Mesothelial cell of epicardium (in vitro differentiated cells): ENCODE measurements at regions not wholly inside any gene's neighbourhood (a gene's known extent, or its start where the extent isn't known, plus 50 kb on each side); places are given as distances from the start of the nearest gene placed in this dataset.

Source experiments
- DNase-seq, 2 experiments: peaks; one replicate each; pipeline ENCODE4 v3.0.0; 2021; ENCODE audit warnings: low spot score in 2 of 2; ENCODE audit not compliant: unreplicated experiment in 2 of 2
- H3K27ac Mint-ChIP-seq: 2 replicates; pipeline ENCODE4 v1.8.0; 2021; ENCODE audit warnings: mixed read lengths
- H3K27me3 Mint-ChIP-seq: 2 replicates; pipeline ENCODE4 v1.8.0; 2021; ENCODE audit warnings: low read depth, mixed read lengths
- H3K36me3 Mint-ChIP-seq: 2 replicates; pipeline ENCODE4 v1.8.0; 2021; ENCODE audit warnings: mixed read lengths
- H3K4me1 Mint-ChIP-seq: 2 replicates; pipeline ENCODE4 v1.8.0; 2021; ENCODE audit warnings: mixed read lengths
- H3K4me3 Mint-ChIP-seq: 2 replicates; pipeline ENCODE4 v1.8.0; 2021; ENCODE audit warnings: mild to moderate bottlenecking, moderate library complexity, mixed read lengths
- H3K9me3 Mint-ChIP-seq: 2 replicates; pipeline ENCODE4 v1.8.0; 2021; ENCODE audit warnings: mixed read lengths
- TF ChIP-seq, protein P1 (sequence below): fragments of 200-600 bp; sonication (generic); IDR thresholded peaks from one replicate; pipeline ENCODE4 v1.5.0; 2021; ENCODE audit warnings: antibody characterized with exemption; ENCODE audit not compliant: unreplicated experiment

DNA sequence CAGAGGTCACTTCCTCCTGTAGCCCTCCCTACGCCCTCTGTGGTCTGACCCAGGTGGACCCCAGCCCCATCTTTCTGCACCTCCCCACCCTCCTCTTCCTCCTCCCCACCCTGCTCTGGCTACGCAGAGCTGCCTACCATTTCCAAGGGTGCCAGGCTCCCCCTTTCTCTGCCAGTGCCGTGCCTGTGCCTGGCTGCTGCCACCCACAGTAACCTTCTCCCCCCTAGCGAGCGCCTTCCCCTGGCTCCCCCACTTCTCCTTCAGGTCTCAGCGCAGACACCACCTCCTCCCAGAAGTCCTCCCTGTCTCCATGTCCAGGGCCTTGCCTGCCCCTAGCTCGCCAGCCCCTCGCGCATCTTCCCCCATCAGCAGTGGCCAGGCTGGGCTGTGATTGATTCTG, 471.5 kb downstream of the PTPRU start:
- Mint-ChIP-seq H3K9me3 (no peaks in the 10 kb centered on the region), H3K27me3 (peaks cover 52% of the 10 kb centered on the region), H3K27ac (no peak overlapping the region), H3K4me1 (peaks cover 12% of the 10 kb centered on the region), H3K4me3 (no peak overlapping the region), H3K36me3 (no peaks in the 10 kb centered on the region)
- DNase-seq: no peak
- TF ChIP-seq, protein P1, sequence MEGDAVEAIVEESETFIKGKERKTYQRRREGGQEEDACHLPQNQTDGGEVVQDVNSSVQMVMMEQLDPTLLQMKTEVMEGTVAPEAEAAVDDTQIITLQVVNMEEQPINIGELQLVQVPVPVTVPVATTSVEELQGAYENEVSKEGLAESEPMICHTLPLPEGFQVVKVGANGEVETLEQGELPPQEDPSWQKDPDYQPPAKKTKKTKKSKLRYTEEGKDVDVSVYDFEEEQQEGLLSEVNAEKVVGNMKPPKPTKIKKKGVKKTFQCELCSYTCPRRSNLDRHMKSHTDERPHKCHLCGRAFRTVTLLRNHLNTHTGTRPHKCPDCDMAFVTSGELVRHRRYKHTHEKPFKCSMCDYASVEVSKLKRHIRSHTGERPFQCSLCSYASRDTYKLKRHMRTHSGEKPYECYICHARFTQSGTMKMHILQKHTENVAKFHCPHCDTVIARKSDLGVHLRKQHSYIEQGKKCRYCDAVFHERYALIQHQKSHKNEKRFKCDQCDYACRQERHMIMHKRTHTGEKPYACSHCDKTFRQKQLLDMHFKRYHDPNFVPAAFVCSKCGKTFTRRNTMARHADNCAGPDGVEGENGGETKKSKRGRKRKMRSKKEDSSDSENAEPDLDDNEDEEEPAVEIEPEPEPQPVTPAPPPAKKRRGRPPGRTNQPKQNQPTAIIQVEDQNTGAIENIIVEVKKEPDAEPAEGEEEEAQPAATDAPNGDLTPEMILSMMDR: no peak

DNA sequence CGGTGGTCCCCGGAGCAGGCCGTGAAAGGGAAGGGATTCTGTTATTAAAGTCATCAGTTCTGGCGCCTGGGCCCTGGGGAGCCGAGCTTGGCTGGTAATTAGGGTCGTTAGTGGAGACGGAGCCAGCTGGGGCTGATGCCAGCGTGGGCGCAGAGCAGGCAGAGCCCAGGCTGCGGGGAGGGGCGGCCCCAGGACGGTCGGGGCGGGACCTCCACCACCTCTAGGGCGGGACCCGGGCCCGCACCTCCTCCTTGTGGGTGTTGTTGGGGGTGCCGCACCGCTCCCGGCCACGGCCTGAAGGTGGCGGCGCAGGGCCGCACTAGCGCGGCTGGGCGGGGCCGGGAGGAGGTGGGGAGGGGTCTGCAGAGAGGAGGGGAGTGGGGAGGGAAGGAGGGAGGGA, 470.6 kb downstream of the PTPRU start:
- Mint-ChIP-seq H3K4me3 (no peak overlapping the region), H3K9me3 (no peaks in the 10 kb centered on the region), H3K27me3 (peaks cover 56% of the 10 kb centered on the region), H3K4me1 (peaks cover 12% of the 10 kb centered on the region), H3K27ac (no peak overlapping the region), H3K36me3 (no peaks in the 10 kb centered on the region)
- no peak for DNase-seq
- TF ChIP-seq, protein P1: peak; percentile 19

DNA sequence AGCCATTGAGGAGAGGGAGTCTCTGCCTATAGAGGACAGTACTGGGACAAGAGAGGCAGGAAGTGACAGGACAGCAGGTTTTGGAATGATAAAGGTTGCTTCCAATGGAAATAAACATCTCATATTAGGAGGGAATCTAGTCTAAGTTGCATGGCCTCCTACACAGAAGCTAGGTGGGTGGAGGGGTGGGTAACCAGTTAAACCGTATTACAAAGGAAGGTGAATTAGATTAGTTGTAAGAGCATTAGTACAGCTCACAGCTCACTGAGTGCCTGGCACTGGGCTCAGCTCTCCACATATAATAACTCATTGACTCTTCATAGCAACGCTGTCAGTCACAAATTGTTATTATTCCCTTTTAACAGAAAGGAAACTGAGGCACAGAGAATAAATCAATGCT, 468.1 kb downstream of the PTPRU start:
- Mint-ChIP-seq H3K27ac (no peak overlapping the region), H3K4me1 (peaks cover 10% of the 10 kb centered on the region), H3K27me3 (peaks cover 75% of the 10 kb centered on the region), H3K4me3 (no peak overlapping the region), H3K9me3 (no peaks in the 10 kb centered on the region), H3K36me3 (no peaks in the 10 kb centered on the region)
- DNase-seq: no peak
- TF ChIP-seq, protein P1: no peak

DNA sequence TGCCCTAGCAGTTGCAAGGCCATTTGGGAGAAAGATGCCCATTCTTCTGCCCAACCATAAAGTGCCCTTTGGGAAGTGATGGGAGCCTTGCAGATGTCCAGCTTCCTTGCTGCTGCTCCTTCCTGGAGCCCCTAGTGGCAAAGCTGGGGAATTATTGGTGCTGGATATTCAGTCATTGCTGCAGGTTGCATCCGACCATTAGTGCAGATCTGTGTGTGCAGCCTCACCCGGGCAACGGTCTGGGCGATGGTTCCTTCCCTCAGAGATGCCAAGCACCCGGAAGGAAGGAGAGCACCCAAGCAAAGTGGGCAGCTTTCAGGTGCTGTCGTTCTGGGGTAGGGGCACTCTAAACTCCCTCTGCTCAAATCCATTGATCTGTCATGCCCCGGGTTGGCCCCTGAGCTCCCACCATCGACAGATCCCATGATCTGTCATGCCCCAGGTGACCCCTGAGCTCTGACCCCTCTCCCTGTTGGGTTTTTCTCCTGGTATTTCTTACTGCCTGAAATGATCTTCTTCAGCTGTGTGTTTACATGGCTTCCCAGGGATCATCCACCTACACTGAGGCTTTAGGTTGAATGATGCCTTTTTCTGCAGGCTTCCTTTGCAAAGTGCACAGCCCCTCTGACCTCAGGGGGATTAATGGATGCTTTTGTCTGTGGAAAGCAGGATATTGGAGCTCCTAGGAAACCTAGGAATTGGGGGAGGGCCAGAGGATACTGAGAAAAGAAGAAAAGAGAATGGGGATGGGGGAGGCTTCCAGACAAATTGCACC, 467.5 kb downstream of the PTPRU start:
- no peak overlapping the region for H3K4me3 Mint-ChIP-seq
- no peaks in the 10 kb centered on the region for H3K36me3 Mint-ChIP-seq
- TF ChIP-seq, protein P1: peak; percentile 73
- H3K4me1 Mint-ChIP-seq: peaks cover 4% of the 10 kb centered on the region
- H3K27ac Mint-ChIP-seq: no peak overlapping the region
- peaks cover 80% of the 10 kb centered on the region for H3K27me3 Mint-ChIP-seq
- no peaks in the 10 kb centered on the region for H3K9me3 Mint-ChIP-seq
- no peak for DNase-seq

DNA sequence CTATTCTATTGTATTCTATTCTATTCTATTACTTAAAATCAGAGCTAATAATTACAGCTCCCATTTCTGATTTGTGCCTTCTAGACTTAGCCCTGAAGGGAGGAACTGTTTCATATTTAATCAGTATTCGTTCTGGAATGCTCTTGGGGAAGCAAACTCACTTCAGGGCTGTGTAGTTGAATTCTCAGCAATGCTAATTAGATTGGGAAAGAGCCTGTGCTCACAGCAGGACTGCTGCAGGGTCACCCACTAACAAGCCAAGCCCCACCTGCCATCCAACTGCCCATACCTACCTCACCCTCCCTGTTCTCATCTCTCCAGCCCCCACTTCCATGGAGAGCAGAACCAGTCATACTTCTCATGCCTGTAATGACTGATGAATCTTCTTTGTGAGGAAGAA, 464.2 kb downstream of the PTPRU start:
- H3K27ac Mint-ChIP-seq: no peak overlapping the region
- H3K4me3 Mint-ChIP-seq: no peak overlapping the region
- TF ChIP-seq, protein P1: no peak
- DNase-seq: no peak
- no peaks in the 10 kb centered on the region for H3K9me3 Mint-ChIP-seq
- H3K4me1 Mint-ChIP-seq: no peaks in the 10 kb centered on the region
- H3K36me3 Mint-ChIP-seq: no peaks in the 10 kb centered on the region
- peaks cover 73% of the 10 kb centered on the region for H3K27me3 Mint-ChIP-seq

DNA sequence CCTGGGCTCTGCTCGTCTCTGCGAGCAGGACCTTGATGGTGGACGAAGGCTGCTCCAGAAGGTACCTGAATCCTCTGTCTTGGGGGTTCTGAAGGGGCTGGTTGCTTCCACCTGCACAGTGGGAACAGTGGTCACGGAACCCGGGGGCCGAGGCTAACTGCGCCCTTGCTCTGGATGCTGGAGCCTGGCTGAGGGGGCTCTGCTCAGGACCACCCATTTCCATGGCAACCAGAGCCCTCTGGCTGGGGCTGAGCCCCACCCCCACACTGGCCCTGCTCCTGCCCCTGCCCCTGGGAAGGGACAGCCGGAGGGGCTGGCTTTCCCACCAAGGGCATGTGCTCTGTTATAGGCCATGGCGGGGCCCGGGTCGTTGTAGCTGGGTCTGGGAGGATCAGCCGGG, 462.3 kb downstream of the PTPRU start:
- Mint-ChIP-seq H3K4me1 (no peaks in the 10 kb centered on the region), H3K36me3 (no peaks in the 10 kb centered on the region), H3K27me3 (peaks cover 60% of the 10 kb centered on the region), H3K27ac (no peak overlapping the region), H3K9me3 (peaks cover 4% of the 10 kb centered on the region), H3K4me3 (no peak overlapping the region)
- no peak for DNase-seq
- TF ChIP-seq, protein P1: no peak
